DMS 273 (cell line): ENCODE measurements at regions not wholly inside any gene's neighbourhood (a gene's known extent, or its start where the extent isn't known, plus 50 kb on each side); places are given as distances from the start of the nearest gene placed in this dataset.
"Not testable (repeated sequence)": the region's sequence is repeated elsewhere in the genome, so short reads cannot be mapped to it uniquely, and the experiment has no call there.

Source experiments
- DNase-seq: peaks from one replicate; lab custom pipeline; 2025; ENCODE audit not compliant: unreplicated experiment; lab: John Stamatoyannopoulos, UW

DNA sequence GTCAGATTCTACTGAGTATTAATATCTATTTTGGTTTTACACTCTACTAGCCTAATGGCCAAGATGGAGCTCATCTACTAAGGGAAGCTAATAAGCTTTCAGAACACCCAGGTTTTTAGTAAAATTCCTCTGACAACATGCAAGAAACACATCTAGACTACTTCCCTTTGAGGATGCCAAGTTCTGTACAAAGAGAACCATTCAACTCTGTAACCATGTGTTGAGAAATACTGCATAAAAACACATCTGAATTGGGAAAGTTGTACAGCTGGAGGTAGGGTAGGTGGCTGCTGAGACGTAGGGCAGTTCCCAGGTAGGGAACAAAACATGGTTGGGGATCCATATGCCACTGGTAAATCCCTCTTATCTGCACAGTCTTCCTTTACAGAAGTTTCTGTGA is 66.2 kb downstream of the SC5D start:
- no peak for DNase-seq

DNA sequence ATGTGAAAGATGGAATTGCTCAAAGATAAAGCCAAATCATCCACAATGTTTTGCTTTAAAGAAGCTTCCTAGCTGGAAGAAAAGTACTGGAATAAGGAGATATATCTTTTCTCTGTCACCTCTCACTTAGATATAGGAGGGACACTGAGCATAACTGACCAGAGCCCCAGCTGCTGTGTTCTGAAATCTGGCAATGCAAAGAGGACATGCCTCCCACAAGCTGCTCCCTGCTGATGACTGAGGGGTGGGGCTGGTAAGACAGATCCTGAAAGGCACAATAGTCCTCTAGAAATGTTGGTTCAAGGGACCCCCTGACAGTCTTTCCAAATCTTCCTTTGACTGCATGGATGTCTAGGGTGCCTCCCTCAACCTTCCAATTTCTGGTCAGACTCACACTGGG is 67.0 kb downstream of the SC5D start:
- DNase-seq, result no peak

DNA sequence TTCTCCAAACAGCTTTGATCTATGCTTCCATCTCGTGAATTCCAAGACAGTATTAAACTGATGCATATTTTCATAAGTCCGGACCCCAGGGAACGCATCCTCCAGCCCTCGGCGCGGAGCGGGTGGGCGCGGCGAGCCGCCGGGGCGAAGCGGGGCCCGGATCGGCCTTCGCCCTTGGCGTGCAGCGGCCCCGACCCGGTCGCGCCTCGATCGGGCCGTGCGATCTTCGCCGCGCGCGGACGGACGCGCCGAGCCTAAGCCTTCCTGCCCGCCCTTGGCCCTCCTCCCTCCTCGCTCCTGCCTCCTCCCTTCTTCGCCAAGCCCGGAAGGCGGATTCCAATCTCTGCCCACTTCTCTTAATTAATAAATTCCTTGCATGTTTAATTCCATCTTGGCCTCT is 70.4 kb downstream of the SC5D start:
- DNase-seq, result not testable (repeated sequence)

DNA sequence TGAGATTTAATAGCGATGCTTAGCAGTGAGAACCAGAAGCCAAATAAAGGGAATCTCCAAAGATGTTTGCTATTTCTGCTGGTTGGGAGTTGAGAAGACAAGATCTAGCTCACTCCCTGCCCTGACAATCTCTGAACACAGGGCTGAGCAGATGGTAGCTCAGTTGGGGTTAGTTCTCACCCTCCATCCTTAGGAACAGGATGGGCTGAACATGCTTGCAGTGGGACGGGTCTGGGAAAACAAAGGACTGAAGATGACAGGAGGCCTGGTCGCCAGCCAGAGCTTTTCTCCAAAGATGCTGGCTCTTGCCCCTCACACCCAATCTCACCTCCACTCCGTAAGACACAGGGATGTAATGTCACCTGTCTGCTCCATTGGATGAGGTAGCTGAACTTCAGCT is 72.7 kb downstream of the SC5D start:
- DNase-seq, result peak; percentile 35

DNA sequence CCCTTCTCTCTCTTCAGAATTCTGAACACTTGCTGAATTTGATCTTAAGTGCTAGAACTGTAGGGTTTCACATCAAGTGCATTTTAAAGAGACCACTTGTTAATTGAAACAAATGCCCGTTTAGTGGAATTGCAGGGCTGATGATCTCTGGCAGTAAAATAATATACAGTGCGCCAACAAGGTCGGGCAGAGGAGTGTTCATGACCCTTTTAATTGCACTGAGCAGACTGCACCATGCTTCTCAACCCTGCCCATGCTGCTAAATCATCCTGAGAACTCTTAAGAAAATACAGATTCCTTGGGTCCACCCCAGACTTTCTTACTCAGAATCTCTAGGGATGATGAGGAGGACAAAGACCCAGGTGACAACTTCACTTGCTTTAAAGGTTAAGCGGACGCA is 73.5 kb downstream of the SC5D start:
- no peak for DNase-seq

DNA sequence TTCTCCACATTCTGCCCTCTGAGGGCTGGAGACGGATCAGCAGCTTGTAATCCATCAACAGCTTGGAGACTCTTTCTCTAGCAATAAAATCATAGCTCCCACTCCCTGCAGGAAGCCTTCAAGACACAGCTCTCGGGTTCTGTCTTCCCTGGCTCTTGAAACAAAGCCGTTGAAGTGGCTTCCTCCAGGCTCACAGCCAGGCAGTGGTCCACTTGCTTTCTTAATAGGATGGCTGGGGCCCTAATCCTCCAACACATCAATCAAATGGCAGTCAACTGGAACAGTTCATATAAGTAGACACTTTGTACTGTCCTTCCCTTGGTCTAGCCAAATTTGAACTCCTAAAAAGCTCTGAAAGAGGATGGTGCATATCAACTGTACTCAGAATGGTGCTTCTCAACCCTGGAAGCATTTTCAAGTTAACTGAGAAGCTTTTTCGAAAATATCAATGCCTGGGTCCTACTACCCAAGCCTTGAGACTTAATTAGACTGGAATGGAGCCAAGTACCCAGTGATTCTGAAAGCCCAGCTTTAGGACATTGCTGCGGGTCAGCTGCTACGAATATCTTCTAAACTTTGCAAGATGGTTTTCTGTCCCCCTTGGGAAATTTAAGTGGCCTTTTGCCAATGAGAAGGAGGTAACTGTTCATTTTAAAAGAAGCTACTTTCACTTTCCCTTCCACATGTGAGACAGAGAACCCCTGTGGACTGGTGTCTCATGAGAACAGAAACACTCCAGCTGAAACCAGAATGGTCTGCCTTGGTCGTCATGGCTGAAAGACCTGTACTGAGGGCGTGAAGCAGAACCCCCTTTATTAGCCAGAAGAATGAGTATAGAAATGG is 74.7 kb downstream of the SC5D start:
- peak; percentile 36 for DNase-seq

DNA sequence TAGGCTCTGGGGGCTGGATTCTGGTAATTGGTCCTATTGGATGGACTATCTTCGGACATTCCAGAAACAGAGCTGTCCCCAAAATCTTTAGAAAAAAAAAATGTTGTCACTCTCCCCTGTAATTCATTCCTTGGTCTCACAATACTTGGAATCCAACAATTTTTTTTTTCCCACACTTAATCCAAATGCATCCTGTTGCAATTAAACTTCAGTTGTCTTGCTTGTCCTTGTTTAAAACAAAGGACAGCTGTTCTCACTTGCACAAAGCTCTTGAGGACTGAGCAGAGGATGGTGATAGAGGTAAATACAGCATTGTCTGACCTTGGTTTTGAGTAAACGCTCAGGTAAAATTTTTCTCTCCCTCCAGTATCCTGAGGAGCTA is 75.3 kb downstream of the SC5D start:
- no peak for DNase-seq

DNA sequence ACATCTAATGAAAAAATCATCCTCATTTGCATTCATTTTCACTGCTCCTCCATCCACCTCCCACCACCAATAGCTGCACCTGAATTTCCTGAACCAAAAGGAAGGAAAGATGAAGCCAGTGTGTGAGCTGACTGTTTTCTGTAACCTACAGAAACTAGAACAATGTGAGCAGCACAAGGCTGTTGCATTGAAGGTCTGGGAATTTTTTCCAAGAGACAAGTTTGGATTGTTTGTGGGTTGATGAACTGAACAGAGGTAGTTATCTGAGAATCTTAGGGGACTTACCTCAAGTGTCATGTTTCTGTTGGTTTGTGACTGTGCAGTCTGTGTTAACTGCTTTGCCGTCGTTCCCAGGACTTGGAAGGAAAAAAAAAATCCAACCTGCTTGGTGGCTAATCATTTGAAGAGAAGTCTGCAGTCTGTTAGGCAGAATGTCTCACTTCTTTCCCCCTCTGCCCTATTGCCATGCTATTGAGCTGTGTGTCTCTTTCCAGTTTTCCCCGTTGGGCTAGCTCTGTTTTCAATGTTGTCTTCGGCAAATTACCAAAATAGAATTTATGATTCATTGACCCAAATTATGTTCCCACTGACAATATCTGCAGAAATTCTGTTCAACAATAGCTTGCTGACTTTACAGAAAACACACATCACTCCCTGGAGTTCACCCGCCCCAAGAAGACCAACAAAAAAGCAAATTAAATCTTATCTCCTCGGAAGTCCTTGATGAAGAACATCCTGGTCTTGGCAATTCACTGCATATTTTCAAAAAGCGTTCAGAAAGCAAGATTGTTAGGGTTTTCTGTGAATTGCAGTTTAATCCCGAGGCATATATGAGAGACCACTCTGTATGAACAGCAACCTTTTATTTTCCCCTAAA is 76.0 kb downstream of the SC5D start:
- no peak for DNase-seq

DNA sequence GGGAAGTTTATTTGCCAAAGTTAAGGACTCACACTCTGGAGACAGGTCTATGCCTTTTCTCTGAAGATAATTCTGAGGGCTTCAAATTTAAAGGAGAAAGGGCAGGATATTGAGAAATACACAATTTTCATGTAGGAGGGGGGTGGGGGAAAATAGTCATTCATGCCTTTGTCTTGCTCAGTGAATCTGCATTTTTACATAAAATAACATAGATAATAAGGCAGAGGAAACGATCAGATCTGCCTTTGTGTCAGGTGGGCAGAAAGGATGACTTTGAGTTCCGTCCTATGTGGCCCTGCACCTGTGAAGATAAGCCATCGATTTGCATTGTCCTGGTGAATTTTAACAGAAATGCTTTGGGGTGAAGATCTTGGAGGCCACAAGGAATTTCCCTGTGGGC is 76.8 kb downstream of the SC5D start:
- no peak for DNase-seq

DNA sequence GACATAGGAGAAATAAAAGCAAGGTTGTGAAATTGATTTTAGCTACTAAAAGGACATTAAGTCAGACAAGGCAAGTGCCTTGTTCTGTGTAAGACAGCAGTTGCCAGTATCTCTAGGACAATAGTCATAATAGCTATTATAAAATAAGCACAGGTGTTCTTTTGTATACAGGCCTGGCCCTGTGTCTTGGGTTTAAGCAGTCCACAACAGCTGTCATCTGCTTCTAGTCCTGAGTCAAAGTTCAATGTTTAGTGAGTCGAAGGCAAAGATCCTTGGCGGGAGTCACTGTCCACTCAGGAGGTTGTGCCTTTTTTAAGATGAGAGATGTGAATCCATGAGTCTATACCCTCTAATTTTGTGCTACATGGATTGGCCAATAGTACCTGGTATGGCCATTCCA is 79.5 kb downstream of the SC5D start:
- DNase-seq, result no peak

DNA sequence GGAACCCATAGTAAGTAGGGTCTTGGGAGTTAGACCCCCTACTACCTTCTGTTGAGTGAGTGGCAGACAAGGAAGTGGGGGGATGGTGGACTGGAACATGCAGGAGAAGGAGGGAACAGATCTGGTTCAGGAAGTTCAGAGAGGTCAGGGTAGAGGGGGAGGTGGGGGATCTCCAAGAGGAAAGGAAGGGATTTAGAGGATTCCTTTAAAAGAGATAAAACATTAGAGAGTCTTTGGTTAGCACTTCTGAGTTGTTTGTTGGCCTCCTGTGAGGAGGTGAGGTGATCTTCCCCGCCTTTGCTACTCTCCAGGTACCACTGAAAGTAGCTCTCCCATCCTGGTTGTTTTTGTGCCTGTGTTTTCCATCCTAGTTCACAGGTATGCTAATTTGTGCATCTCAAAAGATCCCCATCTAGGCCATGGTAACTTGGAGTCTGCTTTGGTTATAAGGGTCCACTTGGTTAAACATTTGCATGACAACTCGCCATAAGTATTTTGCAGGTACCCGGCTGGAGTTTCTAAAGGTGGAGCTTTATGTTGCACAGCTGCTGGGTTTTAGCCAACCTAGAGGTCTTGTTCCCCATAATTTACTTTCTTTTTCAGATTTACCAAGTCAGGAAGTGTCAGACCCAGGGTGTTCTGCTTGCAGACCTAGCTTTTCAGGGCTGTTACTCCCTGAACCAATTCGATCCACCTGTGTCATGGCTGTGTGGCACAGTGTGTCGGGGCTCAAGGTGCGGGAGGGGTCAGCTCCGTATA is 79.3 kb upstream of the SORL1 start:
- no peak for DNase-seq

DNA sequence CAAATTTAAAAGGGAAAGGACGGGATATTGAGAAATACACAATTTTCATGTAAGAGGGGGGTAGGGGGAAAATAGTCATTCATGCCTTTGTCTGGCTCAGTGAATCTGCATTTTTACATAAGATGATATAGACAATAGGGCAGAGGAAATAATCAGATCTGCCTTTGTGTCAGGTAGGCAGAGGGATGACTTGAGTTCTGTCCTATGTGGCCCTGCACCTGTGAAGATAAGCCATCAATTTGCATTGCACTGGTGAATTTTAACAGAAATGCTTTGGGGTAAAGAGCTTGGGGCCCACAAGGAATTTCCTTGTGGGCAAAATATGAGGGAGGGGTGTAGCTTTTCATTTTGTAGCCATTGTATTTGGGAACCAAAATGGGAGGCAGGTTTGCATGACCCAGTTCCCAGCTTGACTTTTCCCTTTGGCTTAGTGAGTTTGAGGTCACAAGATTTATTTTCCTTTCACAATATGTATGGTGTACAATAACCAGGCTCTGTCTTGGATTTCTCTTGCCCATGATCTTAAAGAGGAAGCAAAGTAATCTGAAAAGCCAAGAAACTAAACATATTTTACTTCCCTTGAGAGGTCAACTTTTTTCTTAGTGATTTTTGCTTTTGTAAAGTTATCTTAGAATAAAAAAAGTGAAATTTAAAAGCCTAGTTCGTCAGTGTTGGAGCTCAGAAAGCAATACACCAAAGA is 77.7 kb upstream of the SORL1 start:
- DNase-seq, result no peak

DNA sequence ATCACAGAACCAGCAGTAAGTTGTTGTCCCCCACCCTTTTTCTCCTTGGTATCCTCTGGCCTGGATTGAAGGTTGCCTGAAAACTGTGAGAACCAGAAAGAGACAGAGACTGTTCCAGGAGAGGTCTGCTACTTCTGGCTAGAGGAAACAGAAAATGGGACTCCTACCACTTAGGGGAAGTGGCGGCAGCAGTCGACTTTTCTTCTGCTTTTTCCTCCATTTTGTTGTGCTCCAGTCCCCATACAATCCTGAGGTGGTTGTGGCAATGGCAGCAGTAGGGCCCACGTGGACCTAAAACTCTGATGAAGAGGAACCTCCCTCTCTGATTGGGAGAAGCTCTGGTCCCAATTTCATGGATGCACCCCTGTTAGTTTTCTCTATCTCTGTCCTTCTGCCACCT is 76.0 kb upstream of the SORL1 start:
- DNase-seq, result no peak

DNA sequence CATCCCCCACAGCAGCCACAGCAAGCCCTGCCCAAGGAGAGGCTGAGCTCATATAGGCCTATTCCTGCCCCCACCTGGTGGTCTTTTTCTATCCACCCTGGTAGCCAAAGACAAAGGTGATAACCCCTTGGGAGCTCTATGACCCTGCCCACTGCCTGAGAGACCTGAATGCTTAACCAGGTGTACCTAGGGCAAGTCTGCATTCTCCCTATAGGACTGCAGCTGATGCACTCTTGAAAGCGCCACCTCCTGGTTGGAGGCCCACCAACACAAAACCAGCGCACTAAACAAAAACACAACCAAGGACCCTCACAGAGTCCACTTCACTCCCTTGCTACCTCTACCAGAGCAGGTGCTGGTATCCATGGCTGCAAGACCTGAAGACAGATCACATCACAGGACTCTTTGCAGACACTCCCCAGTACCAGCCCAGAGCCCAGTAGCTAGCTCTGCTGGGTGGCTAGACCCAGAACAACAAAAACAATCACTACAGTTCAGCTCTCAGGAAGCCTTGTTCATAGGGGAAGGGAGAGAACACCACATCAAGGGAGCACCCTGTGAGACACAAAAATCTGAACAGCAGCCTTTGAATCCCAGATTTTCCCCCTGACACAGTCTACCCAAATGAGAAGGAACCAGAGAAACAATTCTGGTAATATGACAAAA is 72.8 kb upstream of the SORL1 start:
- DNase-seq, result not testable (repeated sequence)

DNA sequence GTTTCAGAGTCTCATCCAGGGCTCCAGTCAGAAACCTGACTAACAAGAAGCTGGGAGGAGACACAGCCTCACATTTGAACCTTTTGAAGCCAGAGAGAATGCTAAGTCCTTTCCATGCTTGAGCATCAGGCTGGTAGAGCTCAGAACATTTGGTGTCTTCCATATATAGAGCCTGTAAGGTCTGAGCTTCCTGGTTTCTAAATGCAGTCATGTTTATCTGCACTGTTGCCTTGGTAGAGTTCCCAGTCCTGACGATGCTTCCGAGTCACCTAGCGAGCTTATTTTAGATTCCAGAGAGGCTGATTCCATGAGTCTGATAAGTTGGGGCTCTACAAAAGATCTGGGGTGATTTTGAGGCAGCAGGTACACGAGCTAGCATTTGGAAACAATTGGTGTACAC is 68.4 kb upstream of the SORL1 start:
- no peak for DNase-seq

DNA sequence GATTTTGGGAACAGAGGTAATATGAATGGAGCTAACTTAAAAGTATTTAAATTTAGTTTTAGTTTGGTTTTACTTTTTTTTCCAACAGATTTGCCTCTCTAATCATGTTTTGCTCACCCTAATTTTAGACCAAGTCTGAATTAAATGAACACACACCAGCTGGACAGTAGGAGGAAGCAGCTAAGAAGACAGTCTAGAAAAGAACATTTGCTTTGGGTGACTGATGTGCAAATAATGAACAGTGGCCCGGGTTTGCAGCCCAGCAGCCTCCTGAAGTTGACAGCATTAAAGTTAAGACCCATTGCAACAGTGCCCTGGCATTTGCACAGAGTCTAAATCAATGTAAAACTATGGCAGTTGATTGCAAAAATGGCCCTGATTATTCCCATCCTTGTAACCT is 66.4 kb upstream of the SORL1 start:
- no peak for DNase-seq
